Lower leg skin (tissue), 3 donors: ENCODE measurements at regions not wholly inside any gene's neighbourhood (a gene's known extent, or its start where the extent isn't known, plus 50 kb on each side); places are given as distances from the start of the nearest gene placed in this dataset.

Source experiments
- CTCF ChIP-seq, 3 donors: fragments of 450-650 bp; IDR thresholded peaks; one replicate each; pipeline ENCODE4 v1.5.1; 2016; ENCODE audit warnings: antibody characterized with exemption in 3 of 3, mild to moderate bottlenecking in 3 of 3, moderate library complexity in 2 of 3
- POLR2A ChIP-seq, 2 donors: fragments of 450-650 bp; IDR thresholded peaks; one replicate each; pipeline ENCODE4 v1.6.1; 2016 to 2017; ENCODE audit warnings: antibody characterized with exemption in 2 of 2, mild to moderate bottlenecking in 1 of 2, moderate library complexity in 1 of 2

- TF ChIP-seq CTCF (IDR thresholded peaks at IDR 0.05) (no peak), POLR2A (IDR thresholded peaks at IDR 0.05) (no peak)
Measured at GRCh38 chr10:64316833-64317232, 795.6 kb downstream of the REEP3 start.
